ENCODE measurements at regions not wholly inside any gene's neighbourhood (a gene's known extent, or its start where the extent isn't known, plus 50 kb on each side); places are given as distances from the start of the nearest gene placed in this dataset.
"Not testable (repeated sequence)": the region's sequence is repeated elsewhere in the genome, so short reads cannot be mapped to it uniquely, and the experiment has no call there.

GRCh38 chr16:60645541-60645940, 1390.7 kb downstream of the CDH8 start:
- DNase-seq, result no peak
- 77 to 78% methylated on average over 3 of the region's 3 CpGs for WGBS, 2 donors
- ATAC-seq (ENCODE audit: low FRiP score in 2 of 2), result no peak
- H3K27ac ChIP-seq, result no peak overlapping the region
- H3K9me3 ChIP-seq, result peaks cover 0 to 3% (median 0%) of the 10 kb centered on the region in 4 donors
- no peaks in the 10 kb centered on the region for H3K27me3 ChIP-seq
- TF ChIP-seq CTCF (IDR thresholded peaks at IDR 0.05) (no peak), POLR2A (IDR thresholded peaks at IDR 0.05) (no peak), EP300 (IDR thresholded peaks at IDR 0.05) (no peak), POLR2AphosphoS5 (IDR thresholded peaks at IDR 0.05) (no peak)
- no peaks in the 10 kb centered on the region for H3K4me1 ChIP-seq
- no peaks in the 10 kb centered on the region for H3K36me3 ChIP-seq
- no peak overlapping the region for H3K4me3 ChIP-seq

- H3K27me3 ChIP-seq, result no peaks in the 10 kb centered on the region
- H3K36me3 ChIP-seq, result no peaks in the 10 kb centered on the region
- no peak overlapping the region for H3K4me3 ChIP-seq
- no peak for DNase-seq
- peaks cover 0 to 3% (median 0%) of the 10 kb centered on the region in 4 donors for H3K9me3 ChIP-seq
- no peaks in the 10 kb centered on the region for H3K4me1 ChIP-seq
- no peak for ATAC-seq (ENCODE audit: low FRiP score in 2 of 2)
- TF ChIP-seq EP300 (IDR thresholded peaks at IDR 0.05) (no peak), POLR2AphosphoS5 (IDR thresholded peaks at IDR 0.05) (no peak), POLR2A (IDR thresholded peaks at IDR 0.05) (no peak), CTCF (IDR thresholded peaks at IDR 0.05) (no peak)
- no peak overlapping the region for H3K27ac ChIP-seq
Measured at GRCh38 chr16:60642956-60643355, 1393.3 kb downstream of the CDH8 start.

- WGBS, 2 donors, result 71% methylated on average over 17 of the region's 17 CpGs
- Histone ChIP-seq H3K9me3 (peaks cover 0 to 3% (median 0%) of the 10 kb centered on the region in 4 donors), H3K27me3 (no peaks in the 10 kb centered on the region), H3K4me3 (no peak overlapping the region), H3K4me1 (no peaks in the 10 kb centered on the region), H3K27ac (no peak overlapping the region), H3K36me3 (no peaks in the 10 kb centered on the region)
- TF ChIP-seq CTCF (IDR thresholded peaks at IDR 0.05) (no peak), POLR2A (IDR thresholded peaks at IDR 0.05) (no peak), POLR2AphosphoS5 (IDR thresholded peaks at IDR 0.05) (no peak), EP300 (IDR thresholded peaks at IDR 0.05) (no peak)
- DNase-seq (peak in 1 of 2 donors; percentile 17), ATAC-seq (ENCODE audit: low FRiP score in 2 of 2) (no peak)
Measured at GRCh38 chr16:60641067-60641665, 1395.1 kb downstream of the CDH8 start.

- WGBS, 2 donors, result 82 to 88% methylated on average over 3 of the region's 3 CpGs
Measured at GRCh38 chr16:60640038-60640437, 1396.2 kb downstream of the CDH8 start.

GRCh38 chr16:60636636-60637035, 1399.6 kb downstream of the CDH8 start:
- H3K4me1 ChIP-seq; H3K36me3 ChIP-seq; H3K4me3 ChIP-seq; H3K27ac ChIP-seq; H3K9me3 ChIP-seq; DNase-seq; H3K27me3 ChIP-seq; ATAC-seq (ENCODE audit: low FRiP score in 2 of 2): not testable (repeated sequence)
- 77 to 84% methylated on average over 5 of the region's 5 CpGs for WGBS, 2 donors

More at GRCh38 chr16:60640038-60640437, 1396.2 kb downstream of the CDH8 start:
- H3K36me3 ChIP-seq, result no peaks in the 10 kb centered on the region
- DNase-seq (no peak), ATAC-seq (ENCODE audit: low FRiP score in 2 of 2) (no peak)
- no peaks in the 10 kb centered on the region for H3K27me3 ChIP-seq
- H3K27ac ChIP-seq, result no peak overlapping the region
- no peak overlapping the region for H3K4me3 ChIP-seq
- peaks cover 0 to 3% (median 0%) of the 10 kb centered on the region in 4 donors for H3K9me3 ChIP-seq
- no peak for TF ChIP-seq CTCF (IDR thresholded peaks at IDR 0.05)
- no peak for TF ChIP-seq POLR2AphosphoS5 (IDR thresholded peaks at IDR 0.05)
- no peak for TF ChIP-seq POLR2A (IDR thresholded peaks at IDR 0.05)
- no peak for TF ChIP-seq EP300 (IDR thresholded peaks at IDR 0.05)
- H3K4me1 ChIP-seq, result no peaks in the 10 kb centered on the region

All from upper lobe of left lung (tissue), 6 donors.